Fibroblast of lung (primary cell): ENCODE measurements at regions not wholly inside any gene's neighbourhood (a gene's known extent, or its start where the extent isn't known, plus 50 kb on each side); places are given as distances from the start of the nearest gene placed in this dataset.

Experiments used
- CTCF ChIP-seq, 2 donors: IDR thresholded peaks in 1 of 2; conservative IDR thresholded peaks in 1 of 2; 1 replicate in 1 of 2; 2 replicates in 1 of 2; pipeline ENCODE4 v1.5.1; 2011 to 2012; ENCODE audit warnings: low read length in 2 of 2, control low read depth in 1 of 2, inconsistent platforms in 1 of 2, low read depth in 1 of 2, mild to moderate bottlenecking in 1 of 2
- EZH2 ChIP-seq: IDR thresholded peaks from 2 replicates; pipeline ENCODE4 v1.5.1; 2012; ENCODE audit warnings: low read length, control low read depth, mild to moderate bottlenecking; ENCODE audit errors: missing control alignments

GRCh38 chr10:128362514-128362913 is 236.3 kb upstream of the MKI67 start:
- TF ChIP-seq CTCF (conservative IDR thresholded peaks at IDR 0.05 in 1 of 2, IDR thresholded peaks at IDR 0.05 in 1 of 2; ENCODE audit: low read depth in 1 of 2, low read length in 2 of 2) (no peak), EZH2 (no peak)
